ENCODE measurements at regions not wholly inside any gene's neighbourhood (a gene's known extent, or its start where the extent isn't known, plus 50 kb on each side); places are given as distances from the start of the nearest gene placed in this dataset.

DNA sequence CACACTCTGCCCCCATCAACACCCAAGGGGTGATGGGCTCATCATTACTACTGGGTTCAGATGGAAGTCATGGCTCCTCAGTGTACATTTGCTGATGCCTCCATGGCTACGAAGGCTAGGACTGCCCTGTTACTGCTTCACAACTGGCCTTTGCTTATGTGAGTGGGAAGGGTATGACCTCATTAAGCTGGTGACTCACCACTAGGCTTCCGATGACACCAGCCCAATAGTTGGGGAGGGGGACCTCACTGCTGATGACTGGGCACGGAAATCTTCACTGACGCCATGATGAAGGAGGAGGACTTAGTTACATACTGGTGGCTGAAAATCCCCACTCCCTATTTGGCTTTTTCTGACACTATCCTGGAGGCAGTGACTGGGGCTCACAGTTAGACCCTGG lies 263.2 kb downstream of the CMPK2 start:
- WGBS (ENCODE audit: low lambda C conversion rate) = 18% methylated on average over 4 of the region's 4 CpGs
- intact Hi-C loops (cut with micrococcal nuclease; ENCODE audit: unreplicated experiment) = no loop called here
- FAIRE-seq = no peak
- no peaks in the 10 kb centered on the region for H4K20me1 ChIP-seq (ENCODE audit: insufficient read depth, low read length)
- no peak overlapping the region for H3K9ac ChIP-seq (ENCODE audit: insufficient read depth, low read depth, low read length)
- ATAC-seq = no peak
- no peaks in the 10 kb centered on the region for H3K36me3 ChIP-seq (replicated peaks in 1 of 2; ENCODE audit: control insufficient read depth in 1 of 2, insufficient read depth in 2 of 2, low read length in 2 of 2)
- TF ChIP-seq ZNF607 (CRISPR knock-in tag; IDR thresholded peaks at IDR 0.05; ENCODE audit: borderline replicate concordance) (no peak), ZNF772 (CRISPR knock-in tag; IDR thresholded peaks at IDR 0.05) (no peak), KDM4B (CRISPR knock-in tag; IDR thresholded peaks at IDR 0.05) (no peak), CREB1 (IDR thresholded peaks at IDR 0.05) (peak; percentile 63), CREB1 (CRISPR knock-in tag; IDR thresholded peaks at IDR 0.05) (no peak), ATF7 (IDR thresholded peaks at IDR 0.05) (peak; percentile 37; the same call in 1 of the 2 replicates), ATF7 (CRISPR knock-in tag; IDR thresholded peaks at IDR 0.05) (no peak), ZNF329 (CRISPR knock-in tag; IDR thresholded peaks at IDR 0.05; ENCODE audit: low read depth) (no peak)
- no peak overlapping the region for H3K4me2 ChIP-seq (ENCODE audit: low read depth, low read length)
- BruUV-seq (replicated peaks) = no TSS peak
- ChIA-PET CTCF (ENCODE audit: low intra/inter-chr PET ratio, low total read pairs) (no interaction called here), POLR2A (no interaction called here)
- no peak overlapping the region for H3K4me3 ChIP-seq (replicated peaks in 1 of 3; ENCODE audit: insufficient read depth in 1 of 3, low read depth in 2 of 3, low read length in 3 of 3)
- H2AFZ ChIP-seq (ENCODE audit: low read length) = no peak overlapping the region
- peaks cover 22% of the 10 kb centered on the region for H3K9me3 ChIP-seq (ENCODE audit: low read length)
- no peaks in the 10 kb centered on the region for H3K27me3 ChIP-seq (ENCODE audit: control insufficient read depth in 1 of 2, insufficient read depth in 2 of 2, low read length in 2 of 2)
- H3K79me2 ChIP-seq (ENCODE audit: insufficient read depth, low read length) = no peaks in the 10 kb centered on the region
- DNase-seq (ENCODE audit: low spot score) = no peak
- no peak overlapping the region for H3K27ac ChIP-seq (ENCODE audit: extremely low read length, insufficient read depth, low read length)
- in situ Hi-C loops (cut with HindIII; ENCODE audit: extremely low pct_ligation_motif_present, low pct_unique_long_range_greater_than_20kb) = no loop called here
- no peaks in the 10 kb centered on the region for H3K4me1 ChIP-seq (ENCODE audit: insufficient read depth, low read length)

DNA sequence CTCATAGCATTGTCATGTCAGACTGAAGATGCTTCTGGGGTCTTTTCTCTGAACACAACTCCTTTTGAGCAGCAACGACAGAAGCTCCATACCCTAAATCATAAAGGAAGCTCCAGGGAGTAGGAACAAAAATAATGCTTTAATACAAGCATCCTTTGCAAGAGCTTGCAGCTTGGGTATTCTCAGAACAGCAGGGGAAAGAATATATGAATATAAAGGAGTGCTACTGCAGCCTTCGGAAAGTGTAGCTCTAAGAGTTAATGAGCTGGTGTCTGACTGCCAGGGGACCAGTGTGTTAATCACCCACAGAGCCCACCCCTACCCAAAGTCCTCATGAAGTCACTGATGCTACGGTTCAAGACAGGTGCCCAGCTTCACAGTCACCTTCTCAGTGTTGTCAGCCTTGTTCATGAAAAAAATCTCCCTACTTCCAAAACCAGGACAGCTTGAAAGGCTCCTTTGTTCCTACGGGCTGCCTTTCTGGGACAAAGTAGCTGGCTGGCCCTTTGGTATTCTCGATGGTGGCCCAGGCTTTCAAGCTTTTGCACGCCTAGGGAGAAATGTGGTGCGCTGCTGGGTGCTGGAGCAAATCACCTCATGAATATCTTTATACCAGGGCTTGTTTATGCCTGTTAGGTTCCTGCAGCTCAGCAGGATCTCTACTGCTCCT lies 259.7 kb downstream of the CMPK2 start:
- DNase-seq (ENCODE audit: low spot score) (no peak), FAIRE-seq (no peak), ATAC-seq (no peak)
- Histone ChIP-seq H3K4me3 (replicated peaks in 1 of 3; ENCODE audit: insufficient read depth in 1 of 3, low read depth in 2 of 3, low read length in 3 of 3) (no peak overlapping the region), H3K4me2 (ENCODE audit: low read depth, low read length) (no peak overlapping the region), H3K36me3 (replicated peaks in 1 of 2; ENCODE audit: control insufficient read depth in 1 of 2, insufficient read depth in 2 of 2, low read length in 2 of 2) (no peaks in the 10 kb centered on the region), H2AFZ (ENCODE audit: low read length) (no peak overlapping the region), H3K9me3 (ENCODE audit: low read length) (peaks cover 22% of the 10 kb centered on the region; the same call in 1 of the 2 replicates), H3K27ac (ENCODE audit: extremely low read length, insufficient read depth, low read length) (no peak overlapping the region), H4K20me1 (ENCODE audit: insufficient read depth, low read length) (no peaks in the 10 kb centered on the region), H3K4me1 (ENCODE audit: insufficient read depth, low read length) (no peaks in the 10 kb centered on the region), H3K9ac (ENCODE audit: insufficient read depth, low read depth, low read length) (no peak overlapping the region), H3K79me2 (ENCODE audit: insufficient read depth, low read length) (no peaks in the 10 kb centered on the region), H3K27me3 (ENCODE audit: control insufficient read depth in 1 of 2, insufficient read depth in 2 of 2, low read length in 2 of 2) (no peaks in the 10 kb centered on the region)
- 7% methylated on average over 6 of the region's 7 CpGs for WGBS (ENCODE audit: low lambda C conversion rate)
- POLR2A ChIA-PET = no interaction called here
- TF ChIP-seq, protein P1, sequence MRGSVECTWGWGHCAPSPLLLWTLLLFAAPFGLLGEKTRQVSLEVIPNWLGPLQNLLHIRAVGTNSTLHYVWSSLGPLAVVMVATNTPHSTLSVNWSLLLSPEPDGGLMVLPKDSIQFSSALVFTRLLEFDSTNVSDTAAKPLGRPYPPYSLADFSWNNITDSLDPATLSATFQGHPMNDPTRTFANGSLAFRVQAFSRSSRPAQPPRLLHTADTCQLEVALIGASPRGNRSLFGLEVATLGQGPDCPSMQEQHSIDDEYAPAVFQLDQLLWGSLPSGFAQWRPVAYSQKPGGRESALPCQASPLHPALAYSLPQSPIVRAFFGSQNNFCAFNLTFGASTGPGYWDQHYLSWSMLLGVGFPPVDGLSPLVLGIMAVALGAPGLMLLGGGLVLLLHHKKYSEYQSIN (CRISPR knock-in tag; IDR thresholded peaks at IDR 0.05; ENCODE audit: borderline replicate concordance) = no peak
- TF ChIP-seq ZFP1 (CRISPR knock-in tag; IDR thresholded peaks at IDR 0.05) = no peak
- in situ Hi-C loops (cut with HindIII; ENCODE audit: extremely low pct_ligation_motif_present, low pct_unique_long_range_greater_than_20kb) = no loop called here
- no TSS peak for BruUV-seq (replicated peaks)
- intact Hi-C loops (cut with micrococcal nuclease; ENCODE audit: unreplicated experiment) = no loop called here
- CTCF ChIA-PET (ENCODE audit: low intra/inter-chr PET ratio, low total read pairs) = no interaction called here

Measured in HepG2 (cell line).